HCT116 (cell line): ENCODE measurements at regions not wholly inside any gene's neighbourhood (a gene's known extent, or its start where the extent isn't known, plus 50 kb on each side); places are given as distances from the start of the nearest gene placed in this dataset.

Experiments used
- CTCF ChIP-seq, 3 experiments: fragments of 200-600 bp in 1 of 3; sonication (generic) in 1 of 3; IDR thresholded peaks in 2 of 3; conservative IDR thresholded peaks in 1 of 3; 2 replicates each; pipeline ENCODE4 v1.5.1; 2012 to 2017; ENCODE audit warnings: low read depth in 2 of 3, low read length in 2 of 3, antibody characterized with exemption in 1 of 3, borderline replicate concordance in 1 of 3, control low read depth in 1 of 3, mild to moderate bottlenecking in 1 of 3, mixed read lengths in 1 of 3, mixed run types in 1 of 3, moderate library complexity in 1 of 3; ENCODE audit not compliant: insufficient read depth in 1 of 3
- EZH2 ChIP-seq: fragments of 200-600 bp; sonication (generic); IDR thresholded peaks from 2 replicates; pipeline ENCODE4 v1.6.1; 2017; ENCODE audit warnings: antibody characterized with exemption, mixed run types
- POLR2AphosphoS5 ChIP-seq: IDR thresholded peaks from 2 replicates; pipeline ENCODE4 v1.6.1; 2011; ENCODE audit warnings: mild to moderate bottlenecking, low read depth, low read length, moderate library complexity
- REST ChIP-seq: IDR thresholded peaks from 2 replicates; pipeline ENCODE4 v1.6.1; 2012; ENCODE audit warnings: low read depth
- ZBTB33 ChIP-seq: IDR thresholded peaks from 2 replicates; pipeline ENCODE4 v1.6.1; 2011; ENCODE audit warnings: mild to moderate bottlenecking, low read length, moderate library complexity; ENCODE audit not compliant: insufficient replicate concordance; ENCODE audit errors: extremely low read depth

- TF ChIP-seq EZH2 = no peak
- no peak for TF ChIP-seq POLR2AphosphoS5
- TF ChIP-seq REST = no peak
- TF ChIP-seq CTCF (IDR thresholded peaks at IDR 0.05 in 2 of 3, conservative IDR thresholded peaks at IDR 0.05 in 1 of 3; ENCODE audit: borderline replicate concordance in 1 of 3, insufficient read depth in 1 of 3, low read depth in 2 of 3, low read length in 2 of 3) = no peak
- TF ChIP-seq ZBTB33 = no peak
Measured at GRCh38 chr4:24195991-24196736, 306.3 kb upstream of the PPARGC1A start.
